ENCODE measurements at regions not wholly inside any gene's neighbourhood (a gene's known extent, or its start where the extent isn't known, plus 50 kb on each side); places are given as distances from the start of the nearest gene placed in this dataset.

GRCh38 chr9:82154573-82154972, 166.0 kb downstream of the SPATA31D1 start:
- DNase-seq (ENCODE audit: low read depth), result no peak
- no peak overlapping the region for H3K4me3 ChIP-seq (ENCODE audit: control insufficient read depth, low read depth, low read length)
- TF ChIP-seq CTCF (conservative IDR thresholded peaks at IDR 0.05; ENCODE audit: control insufficient read depth, insufficient read depth, low read depth, low read length), result no peak

- TF ChIP-seq CTCF (conservative IDR thresholded peaks at IDR 0.05; ENCODE audit: control insufficient read depth, insufficient read depth, low read depth, low read length), result no peak
- H3K4me3 ChIP-seq (ENCODE audit: control insufficient read depth, low read depth, low read length), result no peak overlapping the region
- no peak for DNase-seq (ENCODE audit: low read depth)
Observed at GRCh38 chr9:82161876-82162275, 173.3 kb downstream of the SPATA31D1 start.

- no peak for TF ChIP-seq CTCF (conservative IDR thresholded peaks at IDR 0.05; ENCODE audit: control insufficient read depth, insufficient read depth, low read depth, low read length)
- DNase-seq (ENCODE audit: low read depth), result no peak
- H3K4me3 ChIP-seq (ENCODE audit: control insufficient read depth, low read depth, low read length), result no peak overlapping the region
Observed at GRCh38 chr9:82164159-82164558, 175.6 kb downstream of the SPATA31D1 start.

GRCh38 chr9:82167296-82167695, 178.7 kb downstream of the SPATA31D1 start:
- no peak for DNase-seq (ENCODE audit: low read depth)
- TF ChIP-seq CTCF (conservative IDR thresholded peaks at IDR 0.05; ENCODE audit: control insufficient read depth, insufficient read depth, low read depth, low read length), result no peak
- no peak overlapping the region for H3K4me3 ChIP-seq (ENCODE audit: control insufficient read depth, low read depth, low read length)

GRCh38 chr9:82168585-82168984, 180.0 kb downstream of the SPATA31D1 start:
- no peak for TF ChIP-seq CTCF (conservative IDR thresholded peaks at IDR 0.05; ENCODE audit: control insufficient read depth, insufficient read depth, low read depth, low read length)
- peak; percentile 65 for DNase-seq (ENCODE audit: low read depth)
- no peak overlapping the region for H3K4me3 ChIP-seq (ENCODE audit: control insufficient read depth, low read depth, low read length)

- H3K4me3 ChIP-seq (ENCODE audit: control insufficient read depth, low read depth, low read length), result no peak overlapping the region
- no peak for TF ChIP-seq CTCF (conservative IDR thresholded peaks at IDR 0.05; ENCODE audit: control insufficient read depth, insufficient read depth, low read depth, low read length)
- peak; percentile 66 for DNase-seq (ENCODE audit: low read depth)
Observed at GRCh38 chr9:82170866-82171265, 182.3 kb downstream of the SPATA31D1 start.

GRCh38 chr9:82171271-82171670, 182.7 kb downstream of the SPATA31D1 start:
- no peak for DNase-seq (ENCODE audit: low read depth)
- no peak for TF ChIP-seq CTCF (conservative IDR thresholded peaks at IDR 0.05; ENCODE audit: control insufficient read depth, insufficient read depth, low read depth, low read length)
- no peak overlapping the region for H3K4me3 ChIP-seq (ENCODE audit: control insufficient read depth, low read depth, low read length)

All from fibroblast of mammary gland (primary cell).